K562 (cell line): ENCODE measurements at regions not wholly inside any gene's neighbourhood (a gene's known extent, or its start where the extent isn't known, plus 50 kb on each side); places are given as distances from the start of the nearest gene placed in this dataset.

Experiments
- ATAC-seq: fragments of 200-7000 bp; cut with Tn5 transposase; 3 replicates; pipeline ENCODE4 v1.9.1; 2020; ENCODE audit warnings: moderate library complexity
- BruUV-seq: library from RNA; stranded (reverse); fragments of 400-500 nt; replicated peaks from 2 replicates; lab custom pipeline; 2021; lab: Mats Ljungman, UMichigan
- CTCF ChIA-PET: fragments of 300-600 bp; formaldehyde crosslinking; extraction: SDS; loops from one replicate; lab custom pipeline; 2021; ENCODE audit warnings: low intra/inter-chr PET ratio; lab: Yijun Ruan, JAX
- POLR2A ChIA-PET: fragments of 300-600, 350-650 bp; sonication (Branson Sonifier 250); formaldehyde crosslinking; extraction: SDS; loops from one replicate; lab custom pipeline; 2021; ENCODE audit warnings: antibody characterized with exemption, inconsistent platforms; lab: Yijun Ruan, JAX
- DNase-seq, 4 experiments: peaks; one replicate each; pipeline versions ENCODE4 v3.0.0 to v3.0.0-alpha.2; 2011 to 2018; ENCODE audit warnings: low spot score in 3 of 4, mixed read lengths in 3 of 4; ENCODE audit errors: extremely low read depth in 1 of 4
- FAIRE-seq: peaks from 2 replicates; lab custom pipeline; 2011; peaks lifted over from hg19 to GRCh38; lab: Jason Lieb, UNC
- H2AFZ ChIP-seq: 2 replicates; pipeline ENCODE4 v1.6.0; 2011; ENCODE audit warnings: low read depth, low read length, control low read depth, inconsistent platforms
- H3K27ac ChIP-seq: fragments of 200-600 bp; 3 replicates; pipeline ENCODE4 v1.8.0; 2011; ENCODE audit warnings: low read depth, mild to moderate bottlenecking, control low read depth, inconsistent platforms, low read length, moderate library complexity, mixed read lengths; ENCODE audit errors: extremely low read depth
- H3K27me3 ChIP-seq, 2 experiments: fragments of 300-600 bp in 1 of 2; 2 replicates in 1 of 2; 3 replicates in 1 of 2; pipeline versions ENCODE4 v1.6.0 to v1.8.0; 2011; ENCODE audit warnings: inconsistent platforms in 2 of 2, low read length in 2 of 2, mild to moderate bottlenecking in 1 of 2, mixed read lengths in 1 of 2, moderate library complexity in 1 of 2; ENCODE audit not compliant: control insufficient read depth in 2 of 2, insufficient read depth in 2 of 2
- H3K36me3 ChIP-seq: fragments of 300-600 bp; 3 replicates; pipeline ENCODE4 v1.8.0; 2011; ENCODE audit warnings: mild to moderate bottlenecking, low read length, inconsistent platforms; ENCODE audit not compliant: control insufficient read depth, insufficient read depth
- H3K4me1 ChIP-seq, 2 experiments: fragments of 200-600 bp in 1 of 2; replicated peaks in 1 of 2; 2 replicates in 1 of 2; 3 replicates in 1 of 2; pipeline versions ENCODE4 v1.5.1 to v1.8.0; 2011; ENCODE audit warnings: inconsistent platforms in 2 of 2, low read length in 2 of 2, mild to moderate bottlenecking in 1 of 2, mixed read lengths in 1 of 2, moderate library complexity in 1 of 2; ENCODE audit not compliant: control insufficient read depth in 2 of 2, insufficient read depth in 2 of 2
- H3K4me2 ChIP-seq: 2 replicates; pipeline ENCODE4 v1.6.1; 2011; ENCODE audit warnings: low read length, control low read depth, inconsistent platforms, mixed read lengths; ENCODE audit not compliant: insufficient read depth
- H3K4me3 ChIP-seq: fragments of 200-600 bp; sonication (generic), shearing (Covaris generic); 2 replicates; pipeline ENCODE4 v1.5.1; 2016; ENCODE audit warnings: control low read depth, inconsistent platforms
- H3K79me2 ChIP-seq: fragments of 200-600 bp; 3 replicates; pipeline ENCODE4 v1.8.0; 2011; ENCODE audit warnings: low read length, inconsistent platforms; ENCODE audit not compliant: control insufficient read depth, insufficient read depth
- H3K9ac ChIP-seq, 2 experiments: 2 replicates each; pipeline versions ENCODE4 v1.6.0 to v1.6.1; 2011; ENCODE audit warnings: low read depth in 2 of 2, low read length in 2 of 2, control low read depth in 1 of 2, inconsistent platforms in 1 of 2, mild to moderate bottlenecking in 1 of 2, mixed read lengths in 1 of 2; ENCODE audit not compliant: insufficient read depth in 1 of 2
- H3K9me1 ChIP-seq: one replicate; pipeline ENCODE4 v1.6.0; 2011; ENCODE audit warnings: inconsistent platforms, mild to moderate bottlenecking, low read length, moderate library complexity; ENCODE audit not compliant: control insufficient read depth, insufficient read depth
- H3K9me3 ChIP-seq: replicated peaks from 2 replicates; pipeline ENCODE4 v1.5.1; 2011; ENCODE audit warnings: low read depth, low read length, inconsistent platforms; ENCODE audit not compliant: control insufficient read depth, insufficient read depth
- H4K20me1 ChIP-seq: replicated peaks from 2 replicates; pipeline ENCODE4 v1.6.1; 2011; ENCODE audit warnings: low read length, inconsistent platforms, mixed read lengths; ENCODE audit not compliant: control insufficient read depth, insufficient read depth
- ATF6 ChIP-seq: sonication (generic); formaldehyde crosslinking; IDR thresholded peaks from 2 replicates; pipeline ENCODE4 v1.4.0; 2020; ENCODE audit warnings: mild to moderate bottlenecking, missing genetic modification reagents
- ETV6 ChIP-seq, 3 experiments: fragments of 150-350 bp in 1 of 3; sonication (generic) in 1 of 3; formaldehyde crosslinking in 1 of 3; IDR thresholded peaks; 2 replicates each; pipeline versions ENCODE4 v1.6.1 to v1.8.0; 2014 to 2022; ENCODE audit warnings: borderline replicate concordance in 2 of 3, low read depth in 2 of 3, antibody characterized with exemption in 1 of 3, low read length in 1 of 3, mild to moderate bottlenecking in 1 of 3, missing genetic modification reagents in 1 of 3
- FUS ChIP-seq: fragments of 200-400 bp; formaldehyde crosslinking; optimal IDR thresholded peaks from 2 replicates; pipeline ENCODE3; 2017; ENCODE audit warnings: low read depth, low read length
- HDAC1 ChIP-seq, 2 experiments: fragments of 450-650 bp; IDR thresholded peaks; 2 replicates each; pipeline ENCODE4 v1.6.1; 2016 to 2017; ENCODE audit warnings: inconsistent platforms in 1 of 2, mild to moderate bottlenecking in 1 of 2, moderate library complexity in 1 of 2
- NFXL1 ChIP-seq: fragments of 450-650 bp; formaldehyde crosslinking; IDR thresholded peaks from 2 replicates; pipeline ENCODE4 v1.4.0; 2021; ENCODE audit warnings: mild to moderate bottlenecking
- RB1 ChIP-seq: fragments of 450-650 bp; IDR thresholded peaks from 2 replicates; pipeline ENCODE4 v1.6.1; 2017; ENCODE audit warnings: low read depth, mild to moderate bottlenecking
- RNF219 ChIP-seq: fragments of 250-450 bp; sonication (Bioruptor Pico); IDR thresholded peaks from 2 replicates; pipeline ENCODE4 v1.5.0; 2022; ENCODE audit warnings: mild to moderate bottlenecking
- XRCC4 ChIP-seq: IDR thresholded peaks from one replicate; pipeline ENCODE4 v1.6.1; 2011; ENCODE audit not compliant: insufficient read depth, insufficient read length; ENCODE audit errors: extremely low read depth
- ZBTB8A ChIP-seq: fragments of 450-650 bp; IDR thresholded peaks from 2 replicates; pipeline ENCODE4 v1.6.1; 2018; ENCODE audit warnings: mild to moderate bottlenecking, moderate library complexity; ENCODE audit not compliant: partially characterized antibody
- ZNF197 ChIP-seq: fragments of 200-800 bp; sonication (Bioruptor generic); IDR thresholded peaks from 2 replicates; pipeline ENCODE4 v1.6.1; 2016; ENCODE audit warnings: low read depth, missing genetic modification characterization, missing compliant biosample characterization
- ZNF282 ChIP-seq: sonication (generic); formaldehyde crosslinking; IDR thresholded peaks from 2 replicates; pipeline ENCODE4 v1.8.1; 2023; ENCODE audit warnings: missing genetic modification reagents
- ZNF583 ChIP-seq: fragments of 250-450 bp; sonication (Bioruptor Pico); IDR thresholded peaks from 2 replicates; pipeline ENCODE4 v1.4.0; 2020
- ZSCAN32 ChIP-seq: fragments of 450-650 bp; formaldehyde crosslinking; IDR thresholded peaks from 2 replicates; pipeline ENCODE4 v1.4.0; 2020; ENCODE audit warnings: mild to moderate bottlenecking, moderate library complexity
- WGBS: fragments of 100-300 bp; shearing (Covaris generic); methylation state at CpG from one replicate; pipeline ENCODE4 v1.1.6; 2016; ENCODE audit warnings: low coverage, mixed read lengths; ENCODE audit not compliant: insufficient coverage; ENCODE audit errors: missing lambda C conversion rate; 5-methylcytosine and 5-hydroxymethylcytosine counted together
- in situ Hi-C: fragments of 300-500 bp; cut with MboI; formaldehyde crosslinking; loops from 4 replicates; pipeline ENCODE4 v1.15.0; 2018; ENCODE audit warnings: inconsistent platforms, mixed read lengths
- intact Hi-C: fragments of 100-400 bp; cut with micrococcal nuclease; formaldehyde crosslinking; loops from 2 replicates; pipeline ENCODE4 v1.14.2; 2022

- in situ Hi-C loops (no loop called here), intact Hi-C loops (no loop called here)
- FAIRE-seq = no peak
- TF ChIP-seq ZNF197 (CRISPR knock-in tag) (no peak), ZNF583 (CRISPR knock-in tag) (no peak), ZBTB8A (no peak), XRCC4 (no peak), ZNF282 (CRISPR knock-in tag) (no peak), FUS (no peak), ZSCAN32 (no peak)
- no peaks in the 10 kb centered on the region for H4K20me1 ChIP-seq
- H3K9ac ChIP-seq = no peak overlapping the region
- no peak overlapping the region for H2AFZ ChIP-seq
- no peaks in the 10 kb centered on the region for H3K9me1 ChIP-seq
- H3K27ac ChIP-seq = no peak overlapping the region
- no peaks in the 10 kb centered on the region for H3K9me3 ChIP-seq
- H3K27me3 ChIP-seq = no peaks in the 10 kb centered on the region
- no peak for DNase-seq
- BruUV-seq = no TSS peak
- CTCF ChIA-PET = no interaction called here
- POLR2A ChIA-PET = no interaction called here
- no peaks in the 10 kb centered on the region for H3K36me3 ChIP-seq
- no peak overlapping the region for H3K4me2 ChIP-seq
- no peak for ATAC-seq
- H3K79me2 ChIP-seq = no peaks in the 10 kb centered on the region
- no peaks in the 10 kb centered on the region for H3K4me1 ChIP-seq
- no peak overlapping the region for H3K4me3 ChIP-seq
These were observed 94.6 kb downstream of the DACT1 start for GRCh38 chr14:58732387-58732786.

GRCh38 chr14:58733451-58734208, 95.9 kb downstream of the DACT1 start:
- Histone ChIP-seq H3K27me3 (no peaks in the 10 kb centered on the region), H3K9me3 (no peaks in the 10 kb centered on the region), H3K36me3 (no peaks in the 10 kb centered on the region), H3K79me2 (no peaks in the 10 kb centered on the region), H3K4me1 (no peaks in the 10 kb centered on the region), H3K9ac (no peak overlapping the region), H3K9me1 (no peaks in the 10 kb centered on the region), H2AFZ (no peak overlapping the region), H3K4me3 (no peak overlapping the region), H3K4me2 (no peak overlapping the region), H4K20me1 (no peaks in the 10 kb centered on the region), H3K27ac (no peak overlapping the region)
- intact Hi-C loops (no loop called here), in situ Hi-C loops (no loop called here)
- FAIRE-seq (no peak), DNase-seq (no peak), ATAC-seq (no peak)
- POLR2A ChIA-PET = no interaction called here
- no TSS peak for BruUV-seq
- CTCF ChIA-PET = no interaction called here
- WGBS = 0% methylated on average over 1 of the region's 1 CpG
- TF ChIP-seq ATF6 (CRISPR knock-in tag) (no peak), NFXL1 (CRISPR knock-in tag) (no peak), ETV6 (IDR thresholded peaks at IDR 0.05; ENCODE audit: borderline replicate concordance in 1 of 2, low read depth in 2 of 2, low read length in 1 of 2) (no peak), ETV6 (CRISPR knock-in tag; IDR thresholded peaks at IDR 0.05; ENCODE audit: borderline replicate concordance) (no peak), RB1 (no peak), RNF219 (CRISPR knock-in tag) (no peak), HDAC1 (IDR thresholded peaks at IDR 0.05) (no peak)
